H9 (cell line): ENCODE measurements at regions not wholly inside any gene's neighbourhood (a gene's known extent, or its start where the extent isn't known, plus 50 kb on each side); places are given as distances from the start of the nearest gene placed in this dataset.

Experiments used
- DNase-seq: peaks from one replicate; pipeline ENCODE4 v3.0.0-alpha.2; 2017
- H2AFZ ChIP-seq: one replicate; pipeline ENCODE4 v1.6.1; 2013; ENCODE audit warnings: mild to moderate bottlenecking, low read length, control low read depth, moderate library complexity
- H2AK5ac ChIP-seq: 2 replicates; pipeline ENCODE4 v1.6.1; 2013; ENCODE audit warnings: low read length, control low read depth, mixed read lengths; ENCODE audit not compliant: insufficient read length
- H2BK120ac ChIP-seq: one replicate; pipeline ENCODE4 v1.6.1; 2013; ENCODE audit warnings: low read depth, mild to moderate bottlenecking, low read length, control low read depth, inconsistent platforms; ENCODE audit not compliant: poor library complexity, severe bottlenecking
- H2BK12ac ChIP-seq: 2 replicates; pipeline ENCODE4 v1.6.1; 2013; ENCODE audit warnings: low read length, control low read depth, mixed read lengths, low read depth; ENCODE audit not compliant: insufficient read length
- H2BK15ac ChIP-seq: 2 replicates; pipeline ENCODE4 v1.6.1; 2013; ENCODE audit warnings: low read depth, low read length, control low read depth
- H2BK20ac ChIP-seq: one replicate; pipeline ENCODE4 v1.6.1; 2013; ENCODE audit warnings: low read depth, mild to moderate bottlenecking, low read length, control low read depth, inconsistent platforms; ENCODE audit not compliant: poor library complexity, severe bottlenecking
- H2BK5ac ChIP-seq: 2 replicates; pipeline ENCODE4 v1.6.1; 2013; ENCODE audit warnings: low read length, control low read depth, mixed read lengths; ENCODE audit not compliant: insufficient read length
- H3K14ac ChIP-seq: 2 replicates; pipeline ENCODE4 v1.6.1; 2013; ENCODE audit warnings: low read length, control low read depth; ENCODE audit not compliant: insufficient read depth
- H3K18ac ChIP-seq: 2 replicates; pipeline ENCODE4 v1.6.1; 2013; ENCODE audit warnings: low read depth, mild to moderate bottlenecking, mixed read lengths, low read length, control low read depth; ENCODE audit not compliant: insufficient read length
- H3K23ac ChIP-seq: 2 replicates; pipeline ENCODE4 v1.6.1; 2013; ENCODE audit warnings: low read length, control low read depth, mixed read lengths, low read depth; ENCODE audit not compliant: insufficient read length
- H3K23me2 ChIP-seq: 2 replicates; pipeline ENCODE4 v1.6.1; 2013; ENCODE audit warnings: low read depth, mild to moderate bottlenecking, mixed read lengths, low read length, control low read depth; ENCODE audit not compliant: insufficient read length, poor library complexity, severe bottlenecking
- H3K27ac ChIP-seq: 2 replicates; pipeline ENCODE4 v1.5.1; 2013; ENCODE audit warnings: low read length, control low read depth, mixed read lengths, low read depth; ENCODE audit not compliant: insufficient read length
- H3K27me3 ChIP-seq: 2 replicates; pipeline ENCODE4 v1.6.1; 2013; ENCODE audit warnings: low read length, control low read depth, inconsistent platforms; ENCODE audit not compliant: insufficient read depth
- H3K4ac ChIP-seq: 2 replicates; pipeline ENCODE4 v1.6.1; 2013; ENCODE audit warnings: low read depth, mild to moderate bottlenecking, control low read depth, inconsistent platforms, low read length, moderate library complexity
- H3K4me1 ChIP-seq: 2 replicates; pipeline ENCODE4 v1.6.1; 2013; ENCODE audit warnings: low read length, control low read depth, inconsistent platforms; ENCODE audit not compliant: insufficient read depth
- H3K4me2 ChIP-seq: 2 replicates; pipeline ENCODE4 v1.6.1; 2013; ENCODE audit warnings: low read length, control low read depth, mixed read lengths; ENCODE audit not compliant: insufficient read length, insufficient read depth
- H3K56ac ChIP-seq: 2 replicates; pipeline ENCODE4 v1.6.1; 2013; ENCODE audit warnings: low read depth, mild to moderate bottlenecking, mixed read lengths, low read length, control low read depth; ENCODE audit not compliant: insufficient read length
- H3K79me1 ChIP-seq: 2 replicates; pipeline ENCODE4 v1.6.1; 2013; ENCODE audit warnings: low read depth, mild to moderate bottlenecking, moderate library complexity, low read length, control low read depth, inconsistent platforms; ENCODE audit not compliant: insufficient read depth, poor library complexity, severe bottlenecking
- H3K79me2 ChIP-seq: 2 replicates; pipeline ENCODE4 v1.6.1; 2013; ENCODE audit warnings: low read length, control low read depth, inconsistent platforms; ENCODE audit not compliant: insufficient read depth
- H3K9ac ChIP-seq: 2 replicates; pipeline ENCODE4 v1.6.1; 2013; ENCODE audit warnings: low read length, control low read depth, mixed read lengths; ENCODE audit not compliant: insufficient read length; ENCODE audit errors: extremely low read depth
- H3K9me3 ChIP-seq: one replicate; pipeline ENCODE4 v1.6.1; 2013; ENCODE audit warnings: low read depth, low read length, inconsistent platforms; ENCODE audit not compliant: control insufficient read depth
- H3T11ph ChIP-seq: one replicate; pipeline ENCODE4 v1.6.1; 2013; ENCODE audit warnings: mild to moderate bottlenecking, low read length, control low read depth, inconsistent platforms
- H4K20me1 ChIP-seq: one replicate; pipeline ENCODE4 v1.6.1; 2013; ENCODE audit not compliant: control insufficient read depth, insufficient read length, insufficient read depth
- H4K5ac ChIP-seq: 2 replicates; pipeline ENCODE4 v1.6.1; 2013; ENCODE audit warnings: low read depth, mild to moderate bottlenecking, mixed read lengths, low read length, control low read depth; ENCODE audit not compliant: insufficient read length
- H4K8ac ChIP-seq: replicated peaks from 2 replicates; pipeline ENCODE4 v1.6.1; 2013; ENCODE audit warnings: low read length, control low read depth, mixed read lengths, low read depth; ENCODE audit not compliant: insufficient read length
- H4K91ac ChIP-seq: 2 replicates; pipeline ENCODE4 v1.6.1; 2013; ENCODE audit warnings: low read depth, mild to moderate bottlenecking, moderate library complexity, mixed read lengths, low read length, control low read depth; ENCODE audit not compliant: insufficient read length
- H3K27ac Mint-ChIP-seq, 3 experiments: 2 replicates in 2 of 3; 3 replicates in 1 of 3; pipeline ENCODE4 v1.8.0; 2020 to 2021; ENCODE audit warnings: mixed read lengths in 3 of 3, mild to moderate bottlenecking in 1 of 3, moderate library complexity in 1 of 3
- H3K27me3 Mint-ChIP-seq: 2 replicates; pipeline ENCODE4 v1.8.0; 2021; ENCODE audit warnings: low read depth, mild to moderate bottlenecking, moderate library complexity, mixed read lengths
- H3K36me3 Mint-ChIP-seq, 3 experiments: 2 replicates in 2 of 3; 3 replicates in 1 of 3; pipeline ENCODE4 v1.8.0; 2020 to 2021; ENCODE audit warnings: low read depth in 3 of 3, mixed read lengths in 3 of 3; ENCODE audit not compliant: insufficient read depth in 1 of 3
- H3K4me1 Mint-ChIP-seq, 2 experiments: 2 replicates each; pipeline ENCODE4 v1.8.0; 2020; ENCODE audit warnings: mixed read lengths in 2 of 2
- H3K4me3 Mint-ChIP-seq, 2 experiments: 2 replicates in 1 of 2; 3 replicates in 1 of 2; pipeline ENCODE4 v1.8.0; 2020 to 2021; ENCODE audit warnings: mild to moderate bottlenecking in 2 of 2, mixed read lengths in 2 of 2, moderate library complexity in 1 of 2
- H3K9me3 Mint-ChIP-seq, 2 experiments: 2 replicates in 1 of 2; 3 replicates in 1 of 2; pipeline ENCODE4 v1.8.0; 2020; ENCODE audit warnings: mild to moderate bottlenecking in 2 of 2, mixed read lengths in 2 of 2, moderate library complexity in 1 of 2
- WGBS: extraction: QIAGEN DNeasy Blood & Tissue Kit; methylation state at CpG from one replicate; pipeline ENCODE4 v1.1.7; 2013; ENCODE audit warnings: missing lambda C conversion rate, low lambda C conversion rate, mixed read lengths; ENCODE audit not compliant: insufficient read length; ENCODE audit errors: extremely low coverage; 5-methylcytosine and 5-hydroxymethylcytosine counted together
- TF ChIP-seq, protein P1 (sequence below): fragments of 200-600 bp; sonication (generic); conservative IDR thresholded peaks from 3 replicates; pipeline ENCODE4 v1.8.0; 2021; ENCODE audit warnings: antibody characterized with exemption, mild to moderate bottlenecking

- WGBS, result no CpG with 5 or more reads among the region's 6 CpGs
These were observed 249.8 kb downstream of the AUH start for GRCh38 chr9:91111876-91112275.

More at GRCh38 chr9:91111876-91112275, 249.8 kb downstream of the AUH start:
- no peaks in the 10 kb centered on the region for H3K9me3 ChIP-seq
- H3K56ac ChIP-seq, result no peak overlapping the region
- H2AK5ac ChIP-seq, result no peak overlapping the region
- H3K18ac ChIP-seq, result no peak overlapping the region
- no peak overlapping the region for H2BK12ac ChIP-seq
- no peak overlapping the region for H3K27ac ChIP-seq
- no peak overlapping the region for H3K4me2 ChIP-seq
- no peaks in the 10 kb centered on the region for H3K79me2 ChIP-seq
- no peaks in the 10 kb centered on the region for H3K27me3 ChIP-seq
- H3K4ac ChIP-seq, result no peak overlapping the region
- Mint-ChIP-seq H3K27ac (no peak overlapping the region), H3K4me3 (no peak overlapping the region), H3K27me3 (peaks cover 4% of the 10 kb centered on the region), H3K4me1 (no peaks in the 10 kb centered on the region), H3K36me3 (peaks cover 0 to 6% (median 5%) of the 10 kb centered on the region in 3 experiments; a peak in 5 of 7 replicates), H3K9me3 (peaks cover 19 to 29% of the 10 kb centered on the region in 2 experiments)
- H3K23me2 ChIP-seq, result no peaks in the 10 kb centered on the region
- H2BK15ac ChIP-seq, result no peak overlapping the region
- no peak overlapping the region for H2AFZ ChIP-seq
- no peaks in the 10 kb centered on the region for H3K4me1 ChIP-seq
- H4K91ac ChIP-seq, result no peak overlapping the region
- no peak overlapping the region for H2BK20ac ChIP-seq
- no peak overlapping the region for H2BK5ac ChIP-seq
- H3K9ac ChIP-seq, result no peak overlapping the region
- no peak overlapping the region for H4K8ac ChIP-seq
- no peak for DNase-seq
- no peak overlapping the region for H3T11ph ChIP-seq
- H2BK120ac ChIP-seq, result no peak overlapping the region
- H4K20me1 ChIP-seq, result no peaks in the 10 kb centered on the region
- H3K23ac ChIP-seq, result no peak overlapping the region
- no peak overlapping the region for H4K5ac ChIP-seq
- no peaks in the 10 kb centered on the region for H3K79me1 ChIP-seq
- TF ChIP-seq, protein P1, sequence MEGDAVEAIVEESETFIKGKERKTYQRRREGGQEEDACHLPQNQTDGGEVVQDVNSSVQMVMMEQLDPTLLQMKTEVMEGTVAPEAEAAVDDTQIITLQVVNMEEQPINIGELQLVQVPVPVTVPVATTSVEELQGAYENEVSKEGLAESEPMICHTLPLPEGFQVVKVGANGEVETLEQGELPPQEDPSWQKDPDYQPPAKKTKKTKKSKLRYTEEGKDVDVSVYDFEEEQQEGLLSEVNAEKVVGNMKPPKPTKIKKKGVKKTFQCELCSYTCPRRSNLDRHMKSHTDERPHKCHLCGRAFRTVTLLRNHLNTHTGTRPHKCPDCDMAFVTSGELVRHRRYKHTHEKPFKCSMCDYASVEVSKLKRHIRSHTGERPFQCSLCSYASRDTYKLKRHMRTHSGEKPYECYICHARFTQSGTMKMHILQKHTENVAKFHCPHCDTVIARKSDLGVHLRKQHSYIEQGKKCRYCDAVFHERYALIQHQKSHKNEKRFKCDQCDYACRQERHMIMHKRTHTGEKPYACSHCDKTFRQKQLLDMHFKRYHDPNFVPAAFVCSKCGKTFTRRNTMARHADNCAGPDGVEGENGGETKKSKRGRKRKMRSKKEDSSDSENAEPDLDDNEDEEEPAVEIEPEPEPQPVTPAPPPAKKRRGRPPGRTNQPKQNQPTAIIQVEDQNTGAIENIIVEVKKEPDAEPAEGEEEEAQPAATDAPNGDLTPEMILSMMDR, result no peak
- H3K14ac ChIP-seq, result no peak overlapping the region
